ENCODE measurements at regions not wholly inside any gene's neighbourhood (a gene's known extent, or its start where the extent isn't known, plus 50 kb on each side); places are given as distances from the start of the nearest gene placed in this dataset.

GRCh38 chr2:41579806-41580205 lies 468.0 kb upstream of the PKDCC start:
- H3K4me1 ChIP-seq (ENCODE audit: low read depth), result no peaks in the 10 kb centered on the region
- no peak for TF ChIP-seq CTCF (IDR thresholded peaks at IDR 0.05)
- no peak for ATAC-seq

GRCh38 chr2:41580806-41581205 lies 467.0 kb upstream of the PKDCC start:
- Histone ChIP-seq H3K4me3 (no peak overlapping the region), H3K4me1 (ENCODE audit: low read depth) (no peaks in the 10 kb centered on the region), H3K36me3 (ENCODE audit: low read depth) (no peaks in the 10 kb centered on the region), H3K9me3 (peaks cover 7% of the 10 kb centered on the region)
- TF ChIP-seq CTCF (IDR thresholded peaks at IDR 0.05), result no peak
- intact Hi-C loops (cut with DNase I, micrococcal nuclease), result no loop called here
- no peak for DNase-seq
- ATAC-seq, result no peak

More at GRCh38 chr2:41579806-41580205, 468.0 kb upstream of the PKDCC start:
- H3K36me3 ChIP-seq (ENCODE audit: low read depth), result no peaks in the 10 kb centered on the region
- peaks cover 2% of the 10 kb centered on the region for H3K9me3 ChIP-seq
- intact Hi-C loops (cut with DNase I, micrococcal nuclease), result no loop called here
- DNase-seq, result no peak
- no peak overlapping the region for H3K4me3 ChIP-seq

- H3K4me3 ChIP-seq, result no peak overlapping the region
- TF ChIP-seq CTCF (IDR thresholded peaks at IDR 0.05), result no peak
- no peaks in the 10 kb centered on the region for H3K4me1 ChIP-seq (ENCODE audit: low read depth)
- no peaks in the 10 kb centered on the region for H3K9me3 ChIP-seq
- H3K36me3 ChIP-seq (ENCODE audit: low read depth), result no peaks in the 10 kb centered on the region
- ATAC-seq, result no peak
- intact Hi-C loops (cut with DNase I, micrococcal nuclease), result no loop called here
- no peak for DNase-seq
These were observed 452.6 kb upstream of the PKDCC start for GRCh38 chr2:41595240-41595639.

GRCh38 chr2:41597680-41598079 lies 450.1 kb upstream of the PKDCC start:
- TF ChIP-seq CTCF (IDR thresholded peaks at IDR 0.05), result no peak
- Histone ChIP-seq H3K36me3 (ENCODE audit: low read depth) (no peaks in the 10 kb centered on the region), H3K4me1 (ENCODE audit: low read depth) (no peaks in the 10 kb centered on the region), H3K9me3 (no peaks in the 10 kb centered on the region), H3K4me3 (no peak overlapping the region)
- DNase-seq (no peak), ATAC-seq (no peak)
- intact Hi-C loops (cut with DNase I, micrococcal nuclease), result no loop called here

- no peaks in the 10 kb centered on the region for H3K9me3 ChIP-seq
- no peaks in the 10 kb centered on the region for H3K4me1 ChIP-seq (ENCODE audit: low read depth)
- DNase-seq, result no peak
- intact Hi-C loops (cut with DNase I, micrococcal nuclease), result no loop called here
- TF ChIP-seq CTCF (IDR thresholded peaks at IDR 0.05), result no peak
- H3K36me3 ChIP-seq (ENCODE audit: low read depth), result no peaks in the 10 kb centered on the region
- ATAC-seq, result no peak
- no peak overlapping the region for H3K4me3 ChIP-seq
These were observed 449.5 kb upstream of the PKDCC start for GRCh38 chr2:41598161-41598894.

- intact Hi-C loops (cut with DNase I, micrococcal nuclease), result no loop called here
- ATAC-seq (no peak), DNase-seq (no peak)
- H3K9me3 ChIP-seq, result no peaks in the 10 kb centered on the region
- H3K4me1 ChIP-seq (ENCODE audit: low read depth), result no peaks in the 10 kb centered on the region
- no peaks in the 10 kb centered on the region for H3K36me3 ChIP-seq (ENCODE audit: low read depth)
- H3K4me3 ChIP-seq, result no peak overlapping the region
- no peak for TF ChIP-seq CTCF (IDR thresholded peaks at IDR 0.05)
These were observed 447.4 kb upstream of the PKDCC start for GRCh38 chr2:41600460-41600859.
